B cell (primary cell): ENCODE measurements at regions not wholly inside any gene's neighbourhood (a gene's known extent, or its start where the extent isn't known, plus 50 kb on each side); places are given as distances from the start of the nearest gene placed in this dataset.

Experiments
- ATAC-seq: fragments of 200-7000 bp; cut with Tn5 transposase; one replicate; pipeline ENCODE4 v1.10.0; 2021; ENCODE audit warnings: low read depth, mild to moderate bottlenecking, moderate number of reproducible peaks, moderate library complexity
- CTCF ChIA-PET: fragments of 350-600 bp; sonication (Branson Sonifier 250); formaldehyde crosslinking; loops from one replicate; lab custom pipeline; 2021; ENCODE audit warnings: antibody characterized with exemption, inconsistent platforms; lab: Charles Lee
- POLR2A ChIA-PET: fragments of 350-600 bp; sonication (Branson Sonifier 250); formaldehyde crosslinking; loops from one replicate; lab custom pipeline; 2021; ENCODE audit warnings: antibody characterized with exemption; lab: Charles Lee
- DNase-seq: peaks from one replicate; pipeline ENCODE4 v3.0.0; 2013
- H2AFZ ChIP-seq: 2 replicates; pipeline ENCODE4 v1.6.1; 2012; ENCODE audit warnings: mild to moderate bottlenecking, low read depth, low read length; ENCODE audit not compliant: insufficient read depth, poor library complexity, severe bottlenecking
- H3K27ac ChIP-seq, 2 donors: 1 replicate in 1 of 2; 2 replicates in 1 of 2; pipeline ENCODE4 v1.5.1; 2012 to 2013; ENCODE audit warnings: low read length in 2 of 2, mild to moderate bottlenecking in 2 of 2, moderate library complexity in 1 of 2
- H3K27me3 ChIP-seq, 4 experiments: fragments of 200-600 bp in 1 of 4; sonication (generic) in 1 of 4; replicated peaks in 1 of 4; 1 replicate in 2 of 4; 2 replicates in 2 of 4; pipeline versions ENCODE4 v1.6.1 to v1.7.0; 2013 to 2016; ENCODE audit warnings: low read length in 3 of 4, mild to moderate bottlenecking in 2 of 4, mixed read lengths in 1 of 4, moderate library complexity in 1 of 4; ENCODE audit not compliant: insufficient read depth in 4 of 4, control insufficient read depth in 3 of 4; ENCODE audit errors: control extremely low read depth in 1 of 4
- H3K36me3 ChIP-seq, 2 experiments: replicated peaks in 1 of 2; 1 replicate in 1 of 2; 2 replicates in 1 of 2; pipeline versions ENCODE4 v1.6.1 to v1.7.1; 2013; ENCODE audit warnings: low read length in 1 of 2; ENCODE audit not compliant: insufficient read depth in 2 of 2, control insufficient read depth in 1 of 2; ENCODE audit errors: control extremely low read depth in 1 of 2, extremely low read depth in 1 of 2
- H3K4me1 ChIP-seq, 2 donors: fragments of 200-600 bp in 1 of 2; sonication (generic) in 1 of 2; 1 replicate in 1 of 2; 2 replicates in 1 of 2; pipeline versions ENCODE4 v1.5.1 to v1.6.1; 2013 to 2017; ENCODE audit warnings: low read length in 2 of 2; ENCODE audit not compliant: control insufficient read depth in 2 of 2, insufficient read depth in 2 of 2
- H3K4me2 ChIP-seq: replicated peaks from 2 replicates; pipeline ENCODE3; 2012; ENCODE audit warnings: mild to moderate bottlenecking, low read depth, low read length; ENCODE audit not compliant: poor library complexity, severe bottlenecking
- H3K4me3 ChIP-seq, 5 experiments: fragments of 200-600 bp in 1 of 5; sonication (generic) in 1 of 5; 1 replicate in 3 of 5; 2 replicates in 2 of 5; pipeline versions ENCODE4 v1.5.1 to v1.7.0; 2011 to 2016; ENCODE audit warnings: low read length in 4 of 5, mild to moderate bottlenecking in 4 of 5, low read depth in 2 of 5, control low read depth in 1 of 5, moderate library complexity in 1 of 5; ENCODE audit not compliant: insufficient read depth in 1 of 5; ENCODE audit errors: control extremely low read depth in 1 of 5, extremely low read depth in 1 of 5
- H3K79me2 ChIP-seq: fragments of 200-600 bp; sonication (generic); one replicate; pipeline ENCODE4 v1.6.0; 2016; ENCODE audit warnings: low read length; ENCODE audit not compliant: control insufficient read depth, insufficient read depth
- H3K9ac ChIP-seq: fragments of 200-600 bp; sonication (generic); 2 replicates; pipeline ENCODE4 v1.6.1; 2017; ENCODE audit warnings: mild to moderate bottlenecking, low read length, moderate library complexity
- H3K9me3 ChIP-seq, 3 donors: one replicate each; pipeline versions ENCODE4 v1.6.1 to v1.7.1; 2013; ENCODE audit warnings: low read length in 2 of 3; ENCODE audit not compliant: control insufficient read depth in 2 of 3, insufficient read depth in 1 of 3; ENCODE audit errors: control extremely low read depth in 1 of 3
- H4K20me1 ChIP-seq: 2 replicates; pipeline ENCODE4 v1.6.0; 2012; ENCODE audit warnings: mild to moderate bottlenecking, low read length; ENCODE audit not compliant: insufficient read depth, control insufficient read depth, poor library complexity, severe bottlenecking
- H3K27ac Mint-ChIP-seq: one replicate; pipeline ENCODE4 v1.8.0; 2021; ENCODE audit warnings: mixed read lengths
- H3K27me3 Mint-ChIP-seq: one replicate; pipeline ENCODE4 v1.8.0; 2021; ENCODE audit warnings: mixed read lengths
- H3K4me1 Mint-ChIP-seq: one replicate; pipeline ENCODE4 v1.8.0; 2021; ENCODE audit warnings: mixed read lengths
- H3K4me3 Mint-ChIP-seq: one replicate; pipeline ENCODE4 v1.8.0; 2021; ENCODE audit warnings: mixed read lengths
- H3K9me3 Mint-ChIP-seq: one replicate; pipeline ENCODE4 v1.8.0; 2022; ENCODE audit warnings: mixed read lengths; ENCODE audit not compliant: insufficient read depth
- CTCF ChIP-seq: fragments of 200-600 bp; IDR thresholded peaks from one replicate; pipeline ENCODE4 v1.8.0; 2022; ENCODE audit warnings: antibody characterized with exemption, mild to moderate bottlenecking
- EZH2 ChIP-seq: IDR thresholded peaks from 2 replicates; pipeline ENCODE4 v1.6.1; 2012; ENCODE audit warnings: borderline replicate concordance, low read depth, mild to moderate bottlenecking, moderate library complexity, low read length; ENCODE audit not compliant: insufficient read depth, poor library complexity, severe bottlenecking
- WGBS: methylation state at CpG from one replicate; pipeline ENCODE4 v1.1.5; 2013; ENCODE audit warnings: missing lambda C conversion rate; ENCODE audit not compliant: insufficient coverage; 5-methylcytosine and 5-hydroxymethylcytosine counted together
- intact Hi-C: fragments of 100-400 bp; cut with micrococcal nuclease; formaldehyde crosslinking; loops from one replicate; pipeline ENCODE4 v1.10.0; 2022

GRCh38 chr6:168380956-168381605 is 59.9 kb upstream of the SMOC2 start:
- Histone ChIP-seq H3K4me2 (no peak overlapping the region), H3K36me3 (no peaks in the 10 kb centered on the region), H3K4me3 (no peak overlapping the region), H3K9ac (no peak overlapping the region), H3K27ac (no peak overlapping the region), H3K27me3 (no peaks in the 10 kb centered on the region), H3K9me3 (peaks cover 0 to 57% (median 0%) of the 10 kb centered on the region in 3 donors), H3K4me1 (no peaks in the 10 kb centered on the region), H4K20me1 (no peaks in the 10 kb centered on the region), H2AFZ (no peak overlapping the region), H3K79me2 (no peaks in the 10 kb centered on the region)
- ChIA-PET CTCF (no interaction called here), POLR2A (no interaction called here)
- no peak for ATAC-seq
- no peaks in the 10 kb centered on the region for H3K27me3 Mint-ChIP-seq
- no peak overlapping the region for H3K27ac Mint-ChIP-seq
- intact Hi-C loops = no loop called here
- H3K4me3 Mint-ChIP-seq = no peak overlapping the region
- 89% methylated on average over 15 of the region's 16 CpGs for WGBS
- no peaks in the 10 kb centered on the region for H3K9me3 Mint-ChIP-seq
- no peaks in the 10 kb centered on the region for H3K4me1 Mint-ChIP-seq
- no peak for DNase-seq
- TF ChIP-seq EZH2 (no peak), CTCF (no peak)

- Histone ChIP-seq H3K9me3 (peaks cover 0 to 56% (median 0%) of the 10 kb centered on the region in 3 donors), H3K4me1 (no peaks in the 10 kb centered on the region), H4K20me1 (no peaks in the 10 kb centered on the region), H3K27ac (no peak overlapping the region), H3K4me2 (no peak overlapping the region), H2AFZ (no peak overlapping the region), H3K36me3 (no peaks in the 10 kb centered on the region), H3K27me3 (no peaks in the 10 kb centered on the region), H3K9ac (no peak overlapping the region), H3K4me3 (no peak overlapping the region), H3K79me2 (no peaks in the 10 kb centered on the region)
- DNase-seq (no peak), ATAC-seq (no peak)
- no peaks in the 10 kb centered on the region for H3K9me3 Mint-ChIP-seq
- H3K4me1 Mint-ChIP-seq = no peaks in the 10 kb centered on the region
- no peaks in the 10 kb centered on the region for H3K27me3 Mint-ChIP-seq
- WGBS = 97% methylated on average over 24 of the region's 24 CpGs
- intact Hi-C loops = no loop called here
- H3K4me3 Mint-ChIP-seq = no peak overlapping the region
- no peak overlapping the region for H3K27ac Mint-ChIP-seq
- ChIA-PET POLR2A (no interaction called here), CTCF (no interaction called here)
- TF ChIP-seq EZH2 = no peak
- no peak for TF ChIP-seq CTCF
Observed at GRCh38 chr6:168381726-168382458, 59.1 kb upstream of the SMOC2 start.
